Bronchial epithelial cell (primary cell): ENCODE measurements at regions not wholly inside any gene's neighbourhood (a gene's known extent, or its start where the extent isn't known, plus 50 kb on each side); places are given as distances from the start of the nearest gene placed in this dataset.

ENCODE experiments used
- DNase-seq: peaks from one replicate; pipeline ENCODE4 v3.0.0-alpha.2; 2010; ENCODE audit warnings: low read depth
- FAIRE-seq: peaks from 2 replicates; lab custom pipeline; 2011; peaks lifted over from hg19 to GRCh38; lab: Jason Lieb, UNC
- H3K27me3 ChIP-seq: 2 replicates; pipeline ENCODE4 v1.5.1; 2011; ENCODE audit warnings: low read length; ENCODE audit not compliant: control insufficient read depth, insufficient read depth
- H3K36me3 ChIP-seq: 2 replicates; pipeline ENCODE4 v1.5.1; 2011; ENCODE audit warnings: low read length; ENCODE audit not compliant: control insufficient read depth, insufficient read depth
- H3K4me3 ChIP-seq: 2 replicates; pipeline ENCODE4 v1.5.1; 2011; ENCODE audit warnings: mild to moderate bottlenecking, low read depth, low read length, control low read depth
- TF ChIP-seq, protein P1 (sequence below): IDR thresholded peaks from 2 replicates; pipeline ENCODE4 v1.5.1; 2011; ENCODE audit warnings: mild to moderate bottlenecking, moderate library complexity, low read length, control low read depth, inconsistent platforms; ENCODE audit not compliant: insufficient read depth, severe bottlenecking

DNA sequence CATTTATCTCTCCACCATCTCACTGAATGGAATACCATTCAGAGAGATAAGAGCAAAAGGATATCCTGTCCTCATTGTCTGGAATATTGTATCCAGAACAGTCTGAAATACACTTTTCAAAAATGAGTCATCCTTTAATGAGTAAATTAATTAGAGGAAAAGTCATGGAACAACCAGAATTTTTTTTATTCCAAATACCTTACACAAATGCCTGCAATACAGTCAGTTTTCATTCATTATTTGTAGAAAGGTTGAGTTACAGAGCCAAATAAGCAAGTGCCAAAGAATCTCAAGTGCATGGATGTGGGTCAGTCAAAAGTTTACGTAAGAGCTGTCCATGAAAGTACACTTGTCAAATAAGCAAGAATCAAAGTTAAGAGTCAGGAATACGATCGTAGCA, 482.6 kb downstream of the IPMK start:
- FAIRE-seq (no peak), DNase-seq (peak; percentile 56)
- Histone ChIP-seq H3K4me3 (no peak overlapping the region), H3K27me3 (no peaks in the 10 kb centered on the region), H3K36me3 (no peaks in the 10 kb centered on the region)
- TF ChIP-seq, protein P1, sequence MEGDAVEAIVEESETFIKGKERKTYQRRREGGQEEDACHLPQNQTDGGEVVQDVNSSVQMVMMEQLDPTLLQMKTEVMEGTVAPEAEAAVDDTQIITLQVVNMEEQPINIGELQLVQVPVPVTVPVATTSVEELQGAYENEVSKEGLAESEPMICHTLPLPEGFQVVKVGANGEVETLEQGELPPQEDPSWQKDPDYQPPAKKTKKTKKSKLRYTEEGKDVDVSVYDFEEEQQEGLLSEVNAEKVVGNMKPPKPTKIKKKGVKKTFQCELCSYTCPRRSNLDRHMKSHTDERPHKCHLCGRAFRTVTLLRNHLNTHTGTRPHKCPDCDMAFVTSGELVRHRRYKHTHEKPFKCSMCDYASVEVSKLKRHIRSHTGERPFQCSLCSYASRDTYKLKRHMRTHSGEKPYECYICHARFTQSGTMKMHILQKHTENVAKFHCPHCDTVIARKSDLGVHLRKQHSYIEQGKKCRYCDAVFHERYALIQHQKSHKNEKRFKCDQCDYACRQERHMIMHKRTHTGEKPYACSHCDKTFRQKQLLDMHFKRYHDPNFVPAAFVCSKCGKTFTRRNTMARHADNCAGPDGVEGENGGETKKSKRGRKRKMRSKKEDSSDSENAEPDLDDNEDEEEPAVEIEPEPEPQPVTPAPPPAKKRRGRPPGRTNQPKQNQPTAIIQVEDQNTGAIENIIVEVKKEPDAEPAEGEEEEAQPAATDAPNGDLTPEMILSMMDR, result no peak

DNA sequence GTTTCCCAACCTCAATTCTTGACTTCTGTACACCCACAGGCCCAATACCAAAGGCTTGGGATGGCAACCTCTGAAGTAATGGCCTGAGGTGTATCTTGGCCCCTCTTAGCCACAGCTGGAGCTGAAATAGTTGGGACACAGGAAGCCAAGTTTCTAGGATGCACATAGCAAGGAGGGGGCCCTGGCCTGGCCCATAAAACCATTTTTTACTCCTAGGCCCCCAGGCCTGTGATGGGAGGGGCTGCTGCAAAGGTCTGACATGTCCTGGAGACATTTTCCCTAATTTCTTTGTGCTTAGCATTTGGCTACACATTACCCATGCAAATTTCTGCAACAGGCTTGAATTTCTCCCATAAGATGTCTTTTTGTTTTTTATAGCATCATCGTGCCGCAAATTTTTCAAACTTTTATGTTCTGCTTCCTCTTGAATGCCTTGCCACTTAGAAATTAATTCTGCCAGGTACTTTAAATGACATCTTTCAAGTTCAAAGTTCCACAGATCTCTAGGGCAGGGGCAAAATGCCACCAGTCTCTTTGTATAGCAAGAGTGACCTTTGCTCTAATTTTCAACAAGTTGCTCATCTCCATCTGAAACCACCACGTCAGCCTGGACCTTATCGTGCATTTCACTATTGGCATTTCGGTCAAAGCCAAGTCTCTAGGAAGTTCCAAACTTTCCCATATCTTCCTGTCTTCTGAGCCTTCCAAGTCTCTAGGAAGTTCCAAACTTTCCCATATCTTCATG, 490.8 kb downstream of the IPMK start:
- FAIRE-seq (no peak), DNase-seq (no peak)
- H3K4me3 ChIP-seq, result no peak overlapping the region
- TF ChIP-seq, protein P1, result no peak
- no peaks in the 10 kb centered on the region for H3K27me3 ChIP-seq
- no peaks in the 10 kb centered on the region for H3K36me3 ChIP-seq

DNA sequence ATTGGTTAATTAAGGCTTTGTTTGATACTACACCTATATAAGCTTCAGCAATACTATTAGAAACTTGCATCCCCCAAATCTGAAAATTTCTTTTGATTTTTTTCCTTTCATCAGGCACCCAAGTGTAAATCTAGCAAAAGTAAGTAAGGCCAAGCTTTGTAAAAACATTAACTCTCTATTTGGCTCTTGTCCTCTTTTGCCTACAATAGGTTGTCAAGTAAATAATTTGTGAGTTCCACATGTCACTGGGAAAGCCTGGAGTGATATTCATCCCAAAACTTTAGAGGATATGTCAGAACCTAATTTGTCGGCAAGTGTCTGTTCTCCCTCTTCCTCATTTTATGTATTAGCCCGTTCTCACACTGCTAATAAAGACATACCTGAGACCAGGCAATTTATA, 492.4 kb downstream of the IPMK start:
- no peak overlapping the region for H3K4me3 ChIP-seq
- DNase-seq (no peak), FAIRE-seq (no peak)
- no peaks in the 10 kb centered on the region for H3K36me3 ChIP-seq
- no peaks in the 10 kb centered on the region for H3K27me3 ChIP-seq
- TF ChIP-seq, protein P1, result no peak

DNA sequence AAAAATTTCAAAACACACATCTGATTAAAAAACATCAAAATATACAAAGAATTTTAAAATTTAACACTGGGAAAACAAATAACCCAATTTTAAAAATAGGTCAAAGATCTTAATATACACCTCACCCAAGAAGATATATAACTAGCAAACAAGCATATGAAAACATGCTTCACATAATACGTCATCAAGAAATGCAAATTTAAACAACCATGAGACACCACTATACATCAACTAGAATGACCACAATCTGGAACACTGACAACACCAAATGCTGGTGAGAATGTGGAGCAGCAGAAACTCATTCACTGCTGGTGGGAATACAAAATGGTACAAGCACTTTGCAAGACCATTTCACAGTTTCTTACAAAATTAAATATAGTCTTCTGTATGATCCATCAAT, 498.4 kb downstream of the IPMK start:
- DNase-seq (no peak), FAIRE-seq (no peak)
- no peak overlapping the region for H3K4me3 ChIP-seq
- TF ChIP-seq, protein P1, result no peak
- no peaks in the 10 kb centered on the region for H3K27me3 ChIP-seq
- H3K36me3 ChIP-seq, result no peaks in the 10 kb centered on the region

- DNase-seq, result no peak
- FAIRE-seq, result no peak
- Histone ChIP-seq H3K4me3 (no peak overlapping the region), H3K27me3 (peaks cover 1% of the 10 kb centered on the region), H3K36me3 (no peaks in the 10 kb centered on the region)
- TF ChIP-seq, protein P1, result no peak
These were observed 507.9 kb downstream of the IPMK start for GRCh38 chr10:57759777-57760176.

GRCh38 chr10:57754803-57755202, 512.9 kb downstream of the IPMK start:
- no peak for FAIRE-seq

More at GRCh38 chr10:57754803-57755202, 512.9 kb downstream of the IPMK start:
- Histone ChIP-seq H3K36me3 (no peaks in the 10 kb centered on the region), H3K27me3 (peaks cover 1% of the 10 kb centered on the region), H3K4me3 (no peak overlapping the region)
- DNase-seq, result no peak
- TF ChIP-seq, protein P1, result no peak
